Posterior cingulate gyrus (tissue), 11 donors: ENCODE measurements at regions not wholly inside any gene's neighbourhood (a gene's known extent, or its start where the extent isn't known, plus 50 kb on each side); places are given as distances from the start of the nearest gene placed in this dataset.
"Not testable (repeated sequence)": the region's sequence is repeated elsewhere in the genome, so short reads cannot be mapped to it uniquely, and the experiment has no call there.

Experiments
- DNase-seq, 10 donors: peaks; one replicate each; pipeline versions ENCODE4 v3.0.0 to v3.0.0-alpha.2; 2020 to 2021; ENCODE audit warnings: mixed read lengths in 3 of 10
- intact Hi-C: fragments of 100-400 bp; cut with DNase I; formaldehyde crosslinking; loops from one replicate; pipeline ENCODE4 v1.15.1; 2023

GRCh38 chr18:60067426-60068210 lies 167.8 kb downstream of the PMAIP1 start:
- DNase-seq, result no peak
- intact Hi-C loops, result no loop called here

- no peak for DNase-seq
- intact Hi-C loops, result no loop called here
These were observed 166.6 kb downstream of the PMAIP1 start for GRCh38 chr18:60066219-60066975.

- intact Hi-C loops, result no loop called here
- DNase-seq, result no peak
These were observed 164.5 kb downstream of the PMAIP1 start for GRCh38 chr18:60064271-60064670.

- DNase-seq, intact Hi-C loops: not testable (repeated sequence)
These were observed 163.0 kb downstream of the PMAIP1 start for GRCh38 chr18:60062831-60063230.

- DNase-seq, result no peak
- intact Hi-C loops, result no loop called here
These were observed 162.6 kb downstream of the PMAIP1 start for GRCh38 chr18:60062396-60062795.

GRCh38 chr18:60060578-60060977 lies 160.8 kb downstream of the PMAIP1 start:
- intact Hi-C loops, result no loop called here
- DNase-seq, result no peak

GRCh38 chr18:60060026-60060425 lies 160.2 kb downstream of the PMAIP1 start:
- intact Hi-C loops, result no loop called here
- no peak for DNase-seq

- intact Hi-C loops, result no loop called here
- no peak for DNase-seq
These were observed 159.4 kb downstream of the PMAIP1 start for GRCh38 chr18:60059216-60059615.

GRCh38 chr18:60053747-60054304 lies 154.0 kb downstream of the PMAIP1 start:
- intact Hi-C loops, result no loop called here
- DNase-seq, result no peak

GRCh38 chr18:60050821-60051220 lies 151.0 kb downstream of the PMAIP1 start:
- intact Hi-C loops, result no loop called here

GRCh38 chr18:60049172-60049571 lies 149.4 kb downstream of the PMAIP1 start:
- intact Hi-C loops, result no loop called here
- DNase-seq, result no peak

More at GRCh38 chr18:60050821-60051220, 151.0 kb downstream of the PMAIP1 start:
- DNase-seq, result no peak

GRCh38 chr18:60047556-60047955 lies 147.8 kb downstream of the PMAIP1 start:
- intact Hi-C loops, result no loop called here

GRCh38 chr18:60044290-60045006 lies 144.7 kb downstream of the PMAIP1 start:
- intact Hi-C loops, result no loop called here
- DNase-seq, result no peak

More at GRCh38 chr18:60047556-60047955, 147.8 kb downstream of the PMAIP1 start:
- no peak for DNase-seq

GRCh38 chr18:60040971-60041370 lies 141.2 kb downstream of the PMAIP1 start:
- intact Hi-C loops, result no loop called here
- DNase-seq, result no peak

GRCh38 chr18:60038731-60039130 lies 138.9 kb downstream of the PMAIP1 start:
- DNase-seq, result no peak
- intact Hi-C loops, result no loop called here

GRCh38 chr18:60027397-60027796 lies 127.6 kb downstream of the PMAIP1 start:
- DNase-seq, result peak in 6 of 10 donors; percentile 15 to 79 (median 42)
- intact Hi-C loops, result no loop called here

- intact Hi-C loops, result no loop called here
- DNase-seq, result no peak
These were observed 125.1 kb downstream of the PMAIP1 start for GRCh38 chr18:60024857-60025256.

GRCh38 chr18:60024345-60024744 lies 124.5 kb downstream of the PMAIP1 start:
- intact Hi-C loops, result no loop called here
- no peak for DNase-seq

- DNase-seq, result no peak
- intact Hi-C loops, result no loop called here
These were observed 123.0 kb downstream of the PMAIP1 start for GRCh38 chr18:60022671-60023276.

GRCh38 chr18:60021556-60021955 lies 121.8 kb downstream of the PMAIP1 start:
- intact Hi-C loops, result no loop called here

More at GRCh38 chr18:60021556-60021955, 121.8 kb downstream of the PMAIP1 start:
- no peak for DNase-seq
